ENCODE measurements at regions not wholly inside any gene's neighbourhood (a gene's known extent, or its start where the extent isn't known, plus 50 kb on each side); places are given as distances from the start of the nearest gene placed in this dataset.
"Not testable (repeated sequence)": the region's sequence is repeated elsewhere in the genome, so short reads cannot be mapped to it uniquely, and the experiment has no call there.

DNA sequence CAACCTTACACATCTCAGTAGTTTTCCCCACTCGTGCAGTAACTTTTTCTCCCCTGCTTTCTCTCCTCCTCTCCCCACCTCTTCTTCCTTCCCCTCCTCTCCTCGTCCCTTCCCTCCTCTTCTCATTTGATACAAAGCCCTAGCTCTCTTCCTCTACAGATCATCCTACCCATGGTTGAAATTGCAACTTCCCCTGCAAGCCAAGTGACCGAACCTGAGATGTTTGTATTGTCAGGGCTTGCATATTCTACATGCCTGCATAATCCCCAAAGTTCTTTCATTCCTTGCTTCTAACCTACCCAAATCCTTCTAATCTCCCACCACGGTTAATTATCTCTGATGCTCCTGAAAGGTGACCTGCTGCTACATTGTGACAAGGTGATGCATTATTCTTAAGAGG, 408.6 kb upstream of the AMELY start:
- not testable (repeated sequence) for TF ChIP-seq POLR2A, EP300 (IDR thresholded peaks at IDR 0.05)
- TF ChIP-seq, protein P1, sequence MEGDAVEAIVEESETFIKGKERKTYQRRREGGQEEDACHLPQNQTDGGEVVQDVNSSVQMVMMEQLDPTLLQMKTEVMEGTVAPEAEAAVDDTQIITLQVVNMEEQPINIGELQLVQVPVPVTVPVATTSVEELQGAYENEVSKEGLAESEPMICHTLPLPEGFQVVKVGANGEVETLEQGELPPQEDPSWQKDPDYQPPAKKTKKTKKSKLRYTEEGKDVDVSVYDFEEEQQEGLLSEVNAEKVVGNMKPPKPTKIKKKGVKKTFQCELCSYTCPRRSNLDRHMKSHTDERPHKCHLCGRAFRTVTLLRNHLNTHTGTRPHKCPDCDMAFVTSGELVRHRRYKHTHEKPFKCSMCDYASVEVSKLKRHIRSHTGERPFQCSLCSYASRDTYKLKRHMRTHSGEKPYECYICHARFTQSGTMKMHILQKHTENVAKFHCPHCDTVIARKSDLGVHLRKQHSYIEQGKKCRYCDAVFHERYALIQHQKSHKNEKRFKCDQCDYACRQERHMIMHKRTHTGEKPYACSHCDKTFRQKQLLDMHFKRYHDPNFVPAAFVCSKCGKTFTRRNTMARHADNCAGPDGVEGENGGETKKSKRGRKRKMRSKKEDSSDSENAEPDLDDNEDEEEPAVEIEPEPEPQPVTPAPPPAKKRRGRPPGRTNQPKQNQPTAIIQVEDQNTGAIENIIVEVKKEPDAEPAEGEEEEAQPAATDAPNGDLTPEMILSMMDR (IDR thresholded peaks at IDR 0.05) = not testable (repeated sequence)

All from ovary (tissue), 3 donors.